GM12878 (cell line): ENCODE measurements at regions not wholly inside any gene's neighbourhood (a gene's known extent, or its start where the extent isn't known, plus 50 kb on each side); places are given as distances from the start of the nearest gene placed in this dataset.
A peak's percentile ranks its signal among the peaks of the same experiment; 100 is the strongest.

Experiments
- BHLHE40 ChIP-seq, 2 experiments: fragments of 450-650 bp in 1 of 2; IDR thresholded peaks; 2 replicates each; pipeline ENCODE4 v1.6.1; 2011 to 2017; ENCODE audit warnings: low read depth in 2 of 2, borderline replicate concordance in 1 of 2, improper control_type of control experiment in 1 of 2, low read length in 1 of 2, mild to moderate bottlenecking in 1 of 2
- CHD1 ChIP-seq: IDR thresholded peaks from 2 replicates; pipeline ENCODE4 v1.6.1; 2012; ENCODE audit warnings: low read depth, low read length, improper control_type of control experiment
- CREB1 ChIP-seq: IDR thresholded peaks from 2 replicates; pipeline ENCODE4 v1.6.1; 2012; ENCODE audit warnings: low read depth, mild to moderate bottlenecking, inconsistent platforms
- EZH2 ChIP-seq: IDR thresholded peaks from 2 replicates; pipeline ENCODE4 v1.6.1; 2012; ENCODE audit warnings: low read depth, mild to moderate bottlenecking, control low read depth, inconsistent platforms, low read length, borderline replicate concordance; ENCODE audit not compliant: control insufficient read depth
- HDGF ChIP-seq: fragments of 450-650 bp; IDR thresholded peaks from 2 replicates; pipeline ENCODE4 v1.6.1; 2016; ENCODE audit warnings: antibody characterized with exemption
- MXI1 ChIP-seq: fragments of 150-350 bp; IDR thresholded peaks from 2 replicates; pipeline ENCODE4 v1.6.1; 2011; ENCODE audit warnings: low read depth, mild to moderate bottlenecking, inconsistent platforms, low read length, improper control_type of control experiment
- NFIC ChIP-seq: IDR thresholded peaks from 2 replicates; pipeline ENCODE4 v1.6.1; 2012; ENCODE audit warnings: low read depth, mild to moderate bottlenecking, inconsistent platforms, low read length, moderate library complexity
- POLR2AphosphoS5 ChIP-seq: IDR thresholded peaks from 2 replicates; pipeline ENCODE4 v1.6.1; 2011; ENCODE audit warnings: mild to moderate bottlenecking, low read length, inconsistent platforms
- TF ChIP-seq, protein P1 (sequence below), 3 experiments: IDR thresholded peaks in 2 of 3; conservative IDR thresholded peaks in 1 of 3; 2 replicates each; pipeline ENCODE4 v1.5.1; 2011; ENCODE audit warnings: low read depth in 3 of 3, low read length in 3 of 3, mild to moderate bottlenecking in 3 of 3, control low read depth in 2 of 3, moderate library complexity in 2 of 3, inconsistent platforms in 1 of 3, mixed read lengths in 1 of 3; ENCODE audit not compliant: control insufficient read depth in 2 of 3, insufficient read depth in 1 of 3; ENCODE audit errors: extremely low read depth in 1 of 3
- TF ChIP-seq, protein P2 (sequence below): IDR thresholded peaks from 2 replicates; pipeline ENCODE4 v1.6.1; 2012; ENCODE audit warnings: low read depth, low read length, improper control_type of control experiment

DNA sequence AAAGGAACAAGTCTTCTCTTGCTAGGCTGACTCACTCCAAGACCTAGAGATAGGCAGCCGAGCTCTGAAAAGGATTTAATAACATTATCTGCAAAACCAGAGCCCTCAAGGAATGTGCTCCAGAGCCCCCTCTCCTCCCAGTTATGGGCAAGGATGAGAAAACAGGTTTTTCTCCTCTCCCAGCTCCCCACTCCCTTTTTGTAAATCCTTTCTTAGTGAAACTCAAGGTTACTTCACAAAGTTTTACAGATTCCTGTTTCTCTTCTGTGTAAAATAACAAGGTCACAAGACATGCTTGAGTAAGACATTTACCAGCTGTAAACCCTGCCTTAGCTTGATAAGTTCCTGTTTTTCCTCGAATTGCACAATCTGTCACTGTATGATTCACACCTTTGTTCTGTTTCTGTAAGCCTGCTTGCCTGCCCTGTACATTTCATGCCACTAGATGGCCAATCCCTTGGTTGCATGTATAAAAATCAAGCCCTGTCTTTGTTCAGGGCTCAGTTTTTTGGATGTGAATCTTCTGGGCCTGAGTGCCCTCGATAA lies 489.4 kb downstream of the KCNA4 start:
- TF ChIP-seq CREB1: no peak
- TF ChIP-seq EZH2: no peak
- TF ChIP-seq, protein P1, sequence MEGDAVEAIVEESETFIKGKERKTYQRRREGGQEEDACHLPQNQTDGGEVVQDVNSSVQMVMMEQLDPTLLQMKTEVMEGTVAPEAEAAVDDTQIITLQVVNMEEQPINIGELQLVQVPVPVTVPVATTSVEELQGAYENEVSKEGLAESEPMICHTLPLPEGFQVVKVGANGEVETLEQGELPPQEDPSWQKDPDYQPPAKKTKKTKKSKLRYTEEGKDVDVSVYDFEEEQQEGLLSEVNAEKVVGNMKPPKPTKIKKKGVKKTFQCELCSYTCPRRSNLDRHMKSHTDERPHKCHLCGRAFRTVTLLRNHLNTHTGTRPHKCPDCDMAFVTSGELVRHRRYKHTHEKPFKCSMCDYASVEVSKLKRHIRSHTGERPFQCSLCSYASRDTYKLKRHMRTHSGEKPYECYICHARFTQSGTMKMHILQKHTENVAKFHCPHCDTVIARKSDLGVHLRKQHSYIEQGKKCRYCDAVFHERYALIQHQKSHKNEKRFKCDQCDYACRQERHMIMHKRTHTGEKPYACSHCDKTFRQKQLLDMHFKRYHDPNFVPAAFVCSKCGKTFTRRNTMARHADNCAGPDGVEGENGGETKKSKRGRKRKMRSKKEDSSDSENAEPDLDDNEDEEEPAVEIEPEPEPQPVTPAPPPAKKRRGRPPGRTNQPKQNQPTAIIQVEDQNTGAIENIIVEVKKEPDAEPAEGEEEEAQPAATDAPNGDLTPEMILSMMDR (IDR thresholded peaks at IDR 0.05 in 2 of 3, conservative IDR thresholded peaks at IDR 0.05 in 1 of 3; ENCODE audit: control insufficient read depth in 2 of 3, extremely low read depth in 1 of 3, insufficient read depth in 1 of 3, low read depth in 3 of 3, low read length in 3 of 3): peak; percentile 19 to 36 (median 29); a peak in 3 of 6 replicates
- TF ChIP-seq CHD1: no peak
- TF ChIP-seq NFIC: no peak
- TF ChIP-seq BHLHE40 (IDR thresholded peaks at IDR 0.05; ENCODE audit: borderline replicate concordance in 1 of 2, low read depth in 2 of 2, low read length in 1 of 2): no peak
- TF ChIP-seq, protein P2, sequence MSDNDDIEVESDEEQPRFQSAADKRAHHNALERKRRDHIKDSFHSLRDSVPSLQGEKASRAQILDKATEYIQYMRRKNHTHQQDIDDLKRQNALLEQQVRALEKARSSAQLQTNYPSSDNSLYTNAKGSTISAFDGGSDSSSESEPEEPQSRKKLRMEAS: no peak
- no peak for TF ChIP-seq HDGF
- no peak for TF ChIP-seq MXI1
- no peak for TF ChIP-seq POLR2AphosphoS5
